Upper lobe of right lung (tissue), 1 donor: ENCODE measurements at regions not wholly inside any gene's neighbourhood (a gene's known extent, or its start where the extent isn't known, plus 50 kb on each side); places are given as distances from the start of the nearest gene placed in this dataset.

ENCODE experiments used
- ATAC-seq: fragments of 200-7000 bp; cut with Tn5 transposase; one replicate; pipeline ENCODE4 v1.9.1; 2020; ENCODE audit warnings: mild to moderate bottlenecking, moderate library complexity
- DNase-seq: peaks from one replicate; pipeline ENCODE4 v3.0.0-alpha.2; 2020
- H3K27ac ChIP-seq: fragments of 200-600 bp; one replicate; pipeline ENCODE4 v1.8.0; 2022
- H3K27me3 ChIP-seq: fragments of 200-600 bp; one replicate; pipeline ENCODE4 v1.8.0; 2022; ENCODE audit warnings: mild to moderate bottlenecking
- H3K36me3 ChIP-seq: fragments of 200-600 bp; one replicate; pipeline ENCODE4 v1.8.0; 2022
- H3K4me1 ChIP-seq: fragments of 200-600 bp; one replicate; pipeline ENCODE4 v1.8.0; 2022
- H3K4me3 ChIP-seq: fragments of 200-600 bp; one replicate; pipeline ENCODE4 v1.8.0; 2022; ENCODE audit warnings: mild to moderate bottlenecking
- H3K9me3 ChIP-seq: fragments of 200-600 bp; one replicate; pipeline ENCODE4 v1.8.0; 2022
- intact Hi-C: fragments of 100-400 bp; cut with DNase I; formaldehyde crosslinking; loops from one replicate; pipeline ENCODE4 v1.11.0; 2022
- TF ChIP-seq, protein P1 (sequence below): fragments of 200-600 bp; IDR thresholded peaks from one replicate; pipeline ENCODE4 v1.8.0; 2022; ENCODE audit warnings: antibody characterized with exemption
- donor health status: DM: no; HTN: yes; CAD: no; lungs with severe emphysema.

DNA sequence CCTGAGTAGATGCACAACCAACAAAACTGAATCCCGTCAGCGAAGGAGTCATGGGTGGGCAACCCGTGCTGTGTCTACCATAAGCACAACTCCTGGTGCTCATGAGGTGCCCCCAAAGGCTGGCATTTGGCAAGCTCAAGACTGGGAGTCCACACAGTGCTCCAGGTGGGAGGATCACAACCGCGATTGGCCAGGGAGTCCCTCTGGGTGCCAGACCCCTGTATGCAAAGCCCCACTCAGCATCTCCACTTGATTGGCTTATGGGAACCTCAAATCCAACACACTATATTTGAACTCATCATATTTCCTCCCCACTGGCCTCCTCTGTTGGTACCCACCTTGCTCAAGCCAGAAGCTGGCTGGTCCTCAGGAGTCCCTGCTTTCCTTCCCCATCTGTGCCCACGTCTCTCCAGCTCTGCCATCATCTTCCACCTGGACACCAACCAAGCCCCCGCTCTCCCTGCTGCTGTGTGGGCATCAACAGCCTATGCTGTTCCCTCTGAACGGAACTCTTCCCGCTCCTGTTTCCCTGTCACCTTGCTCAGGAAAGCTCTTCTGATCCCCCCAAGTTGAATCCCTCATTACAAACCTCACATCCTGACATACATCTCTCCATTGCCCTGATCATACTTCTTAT, 142.3 kb upstream of the PTPN1 start:
- ATAC-seq: no peak
- no peaks in the 10 kb centered on the region for H3K4me1 ChIP-seq
- no peaks in the 10 kb centered on the region for H3K36me3 ChIP-seq
- intact Hi-C loops: no loop called here
- H3K27ac ChIP-seq: no peak overlapping the region
- H3K4me3 ChIP-seq: no peak overlapping the region
- H3K9me3 ChIP-seq: no peaks in the 10 kb centered on the region
- no peak for DNase-seq
- TF ChIP-seq, protein P1, sequence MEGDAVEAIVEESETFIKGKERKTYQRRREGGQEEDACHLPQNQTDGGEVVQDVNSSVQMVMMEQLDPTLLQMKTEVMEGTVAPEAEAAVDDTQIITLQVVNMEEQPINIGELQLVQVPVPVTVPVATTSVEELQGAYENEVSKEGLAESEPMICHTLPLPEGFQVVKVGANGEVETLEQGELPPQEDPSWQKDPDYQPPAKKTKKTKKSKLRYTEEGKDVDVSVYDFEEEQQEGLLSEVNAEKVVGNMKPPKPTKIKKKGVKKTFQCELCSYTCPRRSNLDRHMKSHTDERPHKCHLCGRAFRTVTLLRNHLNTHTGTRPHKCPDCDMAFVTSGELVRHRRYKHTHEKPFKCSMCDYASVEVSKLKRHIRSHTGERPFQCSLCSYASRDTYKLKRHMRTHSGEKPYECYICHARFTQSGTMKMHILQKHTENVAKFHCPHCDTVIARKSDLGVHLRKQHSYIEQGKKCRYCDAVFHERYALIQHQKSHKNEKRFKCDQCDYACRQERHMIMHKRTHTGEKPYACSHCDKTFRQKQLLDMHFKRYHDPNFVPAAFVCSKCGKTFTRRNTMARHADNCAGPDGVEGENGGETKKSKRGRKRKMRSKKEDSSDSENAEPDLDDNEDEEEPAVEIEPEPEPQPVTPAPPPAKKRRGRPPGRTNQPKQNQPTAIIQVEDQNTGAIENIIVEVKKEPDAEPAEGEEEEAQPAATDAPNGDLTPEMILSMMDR: no peak
- H3K27me3 ChIP-seq: no peaks in the 10 kb centered on the region

DNA sequence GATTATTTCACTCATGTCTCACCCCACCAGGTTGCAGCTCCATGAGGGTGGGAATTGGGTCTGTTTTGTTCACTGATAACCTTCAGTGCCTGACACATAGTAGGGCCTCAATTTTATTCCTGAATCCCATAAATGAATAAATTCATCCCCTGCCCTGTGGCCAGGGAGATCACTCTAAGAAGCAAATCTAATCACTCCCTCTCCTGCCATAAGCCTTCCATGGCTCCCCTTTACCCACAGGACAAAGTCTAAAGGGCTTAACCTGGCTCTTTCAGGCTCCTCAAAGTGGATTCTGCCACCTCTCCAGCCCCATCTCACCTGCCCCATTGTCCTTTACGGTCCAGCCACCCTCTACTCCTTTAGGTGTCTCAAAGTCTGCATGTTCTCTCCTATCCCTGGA, 141.8 kb upstream of the PTPN1 start:
- TF ChIP-seq, protein P1: no peak
- H3K27me3 ChIP-seq: no peaks in the 10 kb centered on the region
- ATAC-seq: no peak
- H3K36me3 ChIP-seq: no peaks in the 10 kb centered on the region
- peak overlapping the region; percentile 17 for H3K27ac ChIP-seq
- intact Hi-C loops: no loop called here
- no peaks in the 10 kb centered on the region for H3K4me1 ChIP-seq
- DNase-seq: no peak
- H3K4me3 ChIP-seq: no peak overlapping the region
- no peaks in the 10 kb centered on the region for H3K9me3 ChIP-seq

DNA sequence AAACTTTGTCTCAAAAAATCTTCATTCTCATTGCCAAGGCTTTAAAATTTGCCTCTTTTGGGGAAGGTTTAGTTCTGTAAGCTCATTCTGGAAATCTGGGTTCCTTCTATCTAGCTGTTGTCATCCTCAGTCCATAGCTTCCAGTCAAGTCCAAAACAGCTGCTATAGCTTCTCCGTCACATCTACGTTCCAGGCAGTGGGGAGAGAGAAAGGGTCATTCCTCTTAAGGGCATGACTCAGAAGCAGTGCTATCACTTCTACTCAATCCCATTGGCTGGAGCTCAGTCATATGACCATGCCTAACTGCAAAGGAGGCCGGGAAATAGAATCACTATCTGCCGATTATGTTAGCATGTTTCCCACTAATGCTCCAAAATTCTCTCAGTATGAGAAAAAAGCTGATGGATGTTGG, 141.4 kb upstream of the PTPN1 start:
- no peak overlapping the region for H3K4me3 ChIP-seq
- intact Hi-C loops: no loop called here
- ATAC-seq (peak; percentile 41), DNase-seq (no peak)
- no peaks in the 10 kb centered on the region for H3K4me1 ChIP-seq
- H3K27me3 ChIP-seq: no peaks in the 10 kb centered on the region
- TF ChIP-seq, protein P1: no peak
- no peaks in the 10 kb centered on the region for H3K9me3 ChIP-seq
- H3K36me3 ChIP-seq: no peaks in the 10 kb centered on the region
- H3K27ac ChIP-seq: peak overlapping the region; percentile 17

DNA sequence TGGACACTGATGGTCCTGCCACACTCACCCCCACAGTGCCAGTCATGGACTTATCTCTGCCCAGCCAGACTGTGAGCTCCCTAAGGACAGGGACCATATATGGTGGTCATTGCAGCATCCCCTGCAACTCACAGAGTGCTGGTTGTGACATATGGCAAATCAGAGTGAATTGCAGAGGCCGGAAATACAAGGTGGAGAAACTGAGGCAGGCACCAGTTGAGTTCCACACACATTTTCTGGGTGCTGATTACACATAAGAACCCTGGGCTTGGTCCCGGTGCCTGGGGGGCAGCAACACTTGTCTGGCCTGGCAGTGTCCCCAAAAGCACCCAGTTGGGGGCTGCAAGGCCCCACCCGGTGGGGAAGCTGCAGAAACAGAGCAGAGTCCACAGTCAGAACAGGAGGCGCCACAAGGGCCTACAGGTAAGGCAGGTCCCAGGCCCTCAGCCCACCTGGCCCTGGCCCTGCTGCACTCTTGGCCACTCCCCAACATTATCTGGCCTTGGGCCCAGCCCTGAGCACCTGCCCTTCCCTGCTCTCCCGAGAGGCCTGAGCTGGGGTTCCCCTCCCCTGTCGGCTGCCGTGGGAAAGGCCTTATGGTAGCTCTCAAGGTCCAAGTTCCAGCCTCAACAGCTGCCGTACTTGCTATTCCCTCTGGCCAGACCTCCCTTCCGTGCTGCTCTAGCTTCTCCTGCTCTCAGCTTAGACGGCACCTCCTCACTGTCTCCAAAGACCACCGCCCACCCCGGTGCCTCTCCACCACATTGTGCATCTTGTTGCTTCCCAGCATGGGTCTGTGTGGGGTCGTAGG, 140.8 kb upstream of the PTPN1 start:
- DNase-seq (peak; percentile 92), ATAC-seq (peak; percentile 89)
- Histone ChIP-seq H3K9me3 (no peaks in the 10 kb centered on the region), H3K27me3 (no peaks in the 10 kb centered on the region), H3K4me1 (no peaks in the 10 kb centered on the region), H3K27ac (peak overlapping the region; percentile 21), H3K36me3 (no peaks in the 10 kb centered on the region), H3K4me3 (no peak overlapping the region)
- TF ChIP-seq, protein P1: no peak
- intact Hi-C loops: loop anchor here (10.0 kb wide), 1 partner anchor 95 kb away; no protein-coding TSS in a partner anchor

DNA sequence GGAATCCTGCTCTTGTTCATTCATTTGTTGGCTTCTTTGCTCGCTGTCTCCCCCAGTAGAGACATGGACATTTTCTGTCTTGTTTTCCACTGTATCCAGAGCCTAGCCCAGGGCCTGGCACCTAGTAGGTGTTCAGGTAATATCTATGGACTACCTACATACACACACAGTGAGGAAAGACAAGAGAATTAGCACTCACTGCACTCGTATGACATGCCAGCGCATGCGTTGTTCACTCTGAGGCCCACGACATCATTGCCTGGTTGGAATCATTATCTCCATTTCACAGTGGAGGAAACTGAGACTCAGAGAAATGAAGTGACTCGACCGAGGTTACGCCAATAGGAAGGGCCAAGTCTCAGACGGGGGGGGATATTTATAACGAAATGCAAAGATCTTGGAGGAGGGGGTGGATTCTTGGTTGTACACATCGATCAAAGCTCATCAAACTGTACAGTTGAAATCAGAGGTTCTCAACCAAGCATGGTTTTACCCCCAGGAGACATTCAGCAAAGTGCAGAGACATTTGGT, 140.1 kb upstream of the PTPN1 start:
- Histone ChIP-seq H3K27me3 (no peaks in the 10 kb centered on the region), H3K27ac (no peak overlapping the region), H3K36me3 (no peaks in the 10 kb centered on the region), H3K4me3 (no peak overlapping the region), H3K9me3 (no peaks in the 10 kb centered on the region), H3K4me1 (no peaks in the 10 kb centered on the region)
- DNase-seq (no peak), ATAC-seq (no peak)
- intact Hi-C loops: loop anchor here (10.0 kb wide), 1 partner anchor 95 kb away; no protein-coding TSS in a partner anchor
- TF ChIP-seq, protein P1: no peak
